SK-N-SH treated with all-trans-retinoic acid at 6 μM for 48 hours (cell line): ENCODE measurements at regions not wholly inside any gene's neighbourhood (a gene's known extent, or its start where the extent isn't known, plus 50 kb on each side); places are given as distances from the start of the nearest gene placed in this dataset.

Source experiments
- ARNTL ChIP-seq: fragments of 450-650 bp; formaldehyde crosslinking; IDR thresholded peaks from 2 replicates; pipeline ENCODE4 v1.5.0; 2020; ENCODE audit warnings: low read depth, mild to moderate bottlenecking, moderate library complexity, borderline replicate concordance
- CSDC2 ChIP-seq: fragments of 250-450 bp; sonication (Bioruptor Pico); IDR thresholded peaks from 2 replicates; pipeline ENCODE4 v1.5.0; 2020; ENCODE audit warnings: mild to moderate bottlenecking, moderate library complexity
- ESRRG ChIP-seq: fragments of 250-450 bp; sonication (Bioruptor Pico); IDR thresholded peaks from 2 replicates; pipeline ENCODE4 v1.6.1; 2021; ENCODE audit warnings: mild to moderate bottlenecking
- ISL1 ChIP-seq: fragments of 250-450 bp; sonication (Bioruptor Pico); IDR thresholded peaks from 2 replicates; pipeline ENCODE4 v2.1.2; 2022; ENCODE audit warnings: mild to moderate bottlenecking, moderate library complexity
- PPARA ChIP-seq: fragments of 250-450 bp; sonication (Bioruptor Pico); IDR thresholded peaks from 2 replicates; pipeline ENCODE4 v1.5.0; 2020; ENCODE audit warnings: mild to moderate bottlenecking, borderline replicate concordance
- TCF4 ChIP-seq: fragments of 250-450 bp; sonication (Bioruptor Pico); IDR thresholded peaks from 2 replicates; pipeline ENCODE4 v1.8.0; 2021; ENCODE audit warnings: mild to moderate bottlenecking, moderate library complexity, borderline replicate concordance
- TOX ChIP-seq: fragments of 250-450 bp; sonication (Bioruptor Pico); IDR thresholded peaks from 2 replicates; pipeline ENCODE4 v1.8.0; 2021; ENCODE audit warnings: mild to moderate bottlenecking, moderate library complexity, borderline replicate concordance
- ZFP3 ChIP-seq: fragments of 250-450 bp; sonication (Bioruptor Pico); IDR thresholded peaks from 2 replicates; pipeline ENCODE4 v1.5.0; 2020; ENCODE audit warnings: mild to moderate bottlenecking, moderate library complexity
- ZFP30 ChIP-seq: fragments of 450-650 bp; formaldehyde crosslinking; IDR thresholded peaks from 2 replicates; pipeline ENCODE4 v1.5.0; 2022; ENCODE audit warnings: mild to moderate bottlenecking, moderate library complexity
- TF ChIP-seq, protein P1 (sequence below): fragments of 250-450 bp; sonication (Bioruptor Pico); IDR thresholded peaks from 2 replicates; pipeline ENCODE4 v1.5.1; 2020; ENCODE audit warnings: low read depth, mild to moderate bottlenecking, moderate library complexity
- TF ChIP-seq, protein P2 (sequence below): fragments of 250-450 bp; sonication (Bioruptor Pico); IDR thresholded peaks from 2 replicates; pipeline ENCODE4 v1.8.0; 2020; ENCODE audit warnings: mild to moderate bottlenecking, moderate library complexity, borderline replicate concordance

DNA sequence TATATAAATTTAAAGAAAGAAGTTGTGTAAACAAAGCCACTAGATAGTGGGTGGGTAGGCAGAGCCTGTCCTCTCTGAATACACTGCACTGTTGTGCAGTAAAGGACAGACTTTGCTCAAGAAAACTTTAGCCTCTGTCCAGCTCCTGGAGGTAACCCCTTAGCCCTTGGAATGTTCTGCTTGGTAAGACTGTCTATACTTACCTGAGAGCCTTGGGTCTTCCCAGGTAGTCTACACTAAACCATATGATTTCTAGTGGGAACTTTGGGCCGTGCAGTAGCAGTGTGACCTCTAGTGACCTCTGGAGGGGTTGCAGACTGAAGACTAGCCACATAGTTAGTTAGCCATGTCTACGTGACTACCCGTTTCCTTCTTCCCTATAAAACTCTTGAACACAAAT is 678.3 kb upstream of the NRXN1 start:
- TF ChIP-seq, protein P1, sequence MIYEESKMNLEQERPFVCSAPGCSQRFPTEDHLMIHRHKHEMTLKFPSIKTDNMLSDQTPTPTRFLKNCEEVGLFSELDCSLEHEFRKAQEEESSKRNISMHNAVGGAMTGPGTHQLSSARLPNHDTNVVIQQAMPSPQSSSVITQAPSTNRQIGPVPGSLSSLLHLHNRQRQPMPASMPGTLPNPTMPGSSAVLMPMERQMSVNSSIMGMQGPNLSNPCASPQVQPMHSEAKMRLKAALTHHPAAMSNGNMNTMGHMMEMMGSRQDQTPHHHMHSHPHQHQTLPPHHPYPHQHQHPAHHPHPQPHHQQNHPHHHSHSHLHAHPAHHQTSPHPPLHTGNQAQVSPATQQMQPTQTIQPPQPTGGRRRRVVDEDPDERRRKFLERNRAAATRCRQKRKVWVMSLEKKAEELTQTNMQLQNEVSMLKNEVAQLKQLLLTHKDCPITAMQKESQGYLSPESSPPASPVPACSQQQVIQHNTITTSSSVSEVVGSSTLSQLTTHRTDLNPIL: no peak
- TF ChIP-seq TCF4 (CRISPR knock-in tag): no peak
- TF ChIP-seq ZFP30: no peak
- TF ChIP-seq ZFP3 (CRISPR knock-in tag): no peak
- TF ChIP-seq ARNTL (CRISPR knock-in tag): no peak
- TF ChIP-seq ISL1 (CRISPR knock-in tag): no peak
- no peak for TF ChIP-seq ESRRG (CRISPR knock-in tag)
- no peak for TF ChIP-seq CSDC2 (CRISPR knock-in tag)
- TF ChIP-seq, protein P2, sequence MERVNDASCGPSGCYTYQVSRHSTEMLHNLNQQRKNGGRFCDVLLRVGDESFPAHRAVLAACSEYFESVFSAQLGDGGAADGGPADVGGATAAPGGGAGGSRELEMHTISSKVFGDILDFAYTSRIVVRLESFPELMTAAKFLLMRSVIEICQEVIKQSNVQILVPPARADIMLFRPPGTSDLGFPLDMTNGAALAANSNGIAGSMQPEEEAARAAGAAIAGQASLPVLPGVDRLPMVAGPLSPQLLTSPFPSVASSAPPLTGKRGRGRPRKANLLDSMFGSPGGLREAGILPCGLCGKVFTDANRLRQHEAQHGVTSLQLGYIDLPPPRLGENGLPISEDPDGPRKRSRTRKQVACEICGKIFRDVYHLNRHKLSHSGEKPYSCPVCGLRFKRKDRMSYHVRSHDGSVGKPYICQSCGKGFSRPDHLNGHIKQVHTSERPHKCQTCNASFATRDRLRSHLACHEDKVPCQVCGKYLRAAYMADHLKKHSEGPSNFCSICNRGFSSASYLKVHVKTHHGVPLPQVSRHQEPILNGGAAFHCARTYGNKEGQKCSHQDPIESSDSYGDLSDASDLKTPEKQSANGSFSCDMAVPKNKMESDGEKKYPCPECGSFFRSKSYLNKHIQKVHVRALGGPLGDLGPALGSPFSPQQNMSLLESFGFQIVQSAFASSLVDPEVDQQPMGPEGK (CRISPR knock-in tag): no peak
- no peak for TF ChIP-seq PPARA (CRISPR knock-in tag)
- TF ChIP-seq TOX (CRISPR knock-in tag): no peak
